RPMI7951 (cell line): ENCODE measurements at regions not wholly inside any gene's neighbourhood (a gene's known extent, or its start where the extent isn't known, plus 50 kb on each side); places are given as distances from the start of the nearest gene placed in this dataset.

Source experiments
- DNase-seq: peaks from one replicate; pipeline ENCODE4 v3.0.0-alpha.2; 2012; ENCODE audit warnings: low read depth

GRCh38 chr16:80081846-80082245 lies 458.9 kb upstream of the DYNLRB2 start:
- DNase-seq = no peak

GRCh38 chr16:80080287-80080851 lies 460.4 kb upstream of the DYNLRB2 start:
- no peak for DNase-seq

- no peak for DNase-seq
These were observed 461.7 kb upstream of the DYNLRB2 start for GRCh38 chr16:80079072-80079471.

GRCh38 chr16:80077696-80078095 lies 463.1 kb upstream of the DYNLRB2 start:
- DNase-seq = no peak

GRCh38 chr16:80074329-80074728 lies 466.5 kb upstream of the DYNLRB2 start:
- DNase-seq = no peak

GRCh38 chr16:80071964-80072456 lies 468.8 kb upstream of the DYNLRB2 start:
- DNase-seq = no peak

GRCh38 chr16:80066805-80067580 lies 466.5 kb upstream of the MAF start:
- DNase-seq = no peak

- no peak for DNase-seq
These were observed 465.0 kb upstream of the MAF start for GRCh38 chr16:80065541-80065940.

GRCh38 chr16:80063713-80064069 lies 463.2 kb upstream of the MAF start:
- DNase-seq = no peak

- no peak for DNase-seq
These were observed 462.6 kb upstream of the MAF start for GRCh38 chr16:80063031-80063712.

GRCh38 chr16:80062361-80063030 lies 462.0 kb upstream of the MAF start:
- DNase-seq = no peak

GRCh38 chr16:80060470-80060869 lies 459.9 kb upstream of the MAF start:
- no peak for DNase-seq

- DNase-seq = no peak
These were observed 459.3 kb upstream of the MAF start for GRCh38 chr16:80059836-80060235.

- DNase-seq = peak; percentile 14
These were observed 457.7 kb upstream of the MAF start for GRCh38 chr16:80058214-80058613.

- no peak for DNase-seq
These were observed 455.8 kb upstream of the MAF start for GRCh38 chr16:80056324-80056723.

GRCh38 chr16:80055831-80056230 lies 455.3 kb upstream of the MAF start:
- DNase-seq = no peak

- DNase-seq = no peak
These were observed 454.1 kb upstream of the MAF start for GRCh38 chr16:80054647-80055046.

- no peak for DNase-seq
These were observed 450.5 kb upstream of the MAF start for GRCh38 chr16:80051040-80051439.

- no peak for DNase-seq
These were observed 447.7 kb upstream of the MAF start for GRCh38 chr16:80048250-80048649.

- DNase-seq = peak; percentile 56
These were observed 447.3 kb upstream of the MAF start for GRCh38 chr16:80047842-80048241.

GRCh38 chr16:80046848-80047247 lies 446.3 kb upstream of the MAF start:
- DNase-seq = no peak

GRCh38 chr16:80046261-80046660 lies 445.7 kb upstream of the MAF start:
- no peak for DNase-seq
